ENCODE measurements at regions not wholly inside any gene's neighbourhood (a gene's known extent, or its start where the extent isn't known, plus 50 kb on each side); places are given as distances from the start of the nearest gene placed in this dataset.
A peak's percentile ranks its signal among the peaks of the same experiment; 100 is the strongest.
"Not testable (repeated sequence)": the region's sequence is repeated elsewhere in the genome, so short reads cannot be mapped to it uniquely, and the experiment has no call there.

DNA sequence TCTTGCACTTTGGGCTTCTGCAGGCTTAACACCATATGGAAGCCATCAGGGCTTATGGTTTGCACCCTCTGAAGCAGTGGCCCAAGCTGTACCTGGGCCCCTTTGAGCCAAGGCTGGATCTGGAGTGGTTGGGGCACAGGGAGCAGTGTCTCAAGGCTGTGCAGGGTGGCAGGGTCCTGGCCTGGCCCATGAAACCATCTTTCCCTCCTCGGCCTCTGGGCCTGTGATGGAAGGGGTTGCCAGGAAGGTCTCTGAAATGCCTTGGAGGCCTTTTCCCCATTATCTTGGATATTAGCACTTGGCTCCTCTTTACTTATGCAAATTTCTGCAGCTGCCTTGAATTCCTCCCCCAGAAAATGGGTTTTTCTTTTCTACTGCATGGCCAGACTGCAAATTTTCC lies 134.7 kb upstream of the USP9X start:
- no peaks in the 10 kb centered on the region for H3K27me3 Mint-ChIP-seq
- peaks cover 20% of the 10 kb centered on the region for H3K4me1 Mint-ChIP-seq
- CTCF ChIA-PET: no interaction called here
- no peak for DNase-seq
- H3K9me3 Mint-ChIP-seq: peaks cover 4% of the 10 kb centered on the region
- H3K27ac Mint-ChIP-seq: no peak overlapping the region
- peaks cover 4% of the 10 kb centered on the region for H3K36me3 Mint-ChIP-seq (ENCODE audit: low read depth)
- H3K4me3 Mint-ChIP-seq: no peak overlapping the region
- POLR2A ChIA-PET: no interaction called here

GRCh38 chrX:40951407-40951806 lies 133.8 kb upstream of the USP9X start:
- POLR2A ChIA-PET; CTCF ChIA-PET; DNase-seq; H3K36me3 Mint-ChIP-seq (ENCODE audit: low read depth); H3K27ac Mint-ChIP-seq; H3K4me3 Mint-ChIP-seq; H3K9me3 Mint-ChIP-seq; H3K27me3 Mint-ChIP-seq: not testable (repeated sequence)
- peaks cover 20% of the 10 kb centered on the region for H3K4me1 Mint-ChIP-seq

GRCh38 chrX:40952855-40953254 lies 132.4 kb upstream of the USP9X start:
- Mint-ChIP-seq H3K27me3 (no peaks in the 10 kb centered on the region), H3K9me3 (peaks cover 4% of the 10 kb centered on the region), H3K4me3 (peak overlapping the region; percentile 53), H3K27ac (peak overlapping the region; percentile 85), H3K36me3 (ENCODE audit: low read depth) (peaks cover 4% of the 10 kb centered on the region), H3K4me1 (peaks cover 20% of the 10 kb centered on the region)
- POLR2A ChIA-PET: no interaction called here
- CTCF ChIA-PET: no interaction called here
- DNase-seq: peak; percentile 35

DNA sequence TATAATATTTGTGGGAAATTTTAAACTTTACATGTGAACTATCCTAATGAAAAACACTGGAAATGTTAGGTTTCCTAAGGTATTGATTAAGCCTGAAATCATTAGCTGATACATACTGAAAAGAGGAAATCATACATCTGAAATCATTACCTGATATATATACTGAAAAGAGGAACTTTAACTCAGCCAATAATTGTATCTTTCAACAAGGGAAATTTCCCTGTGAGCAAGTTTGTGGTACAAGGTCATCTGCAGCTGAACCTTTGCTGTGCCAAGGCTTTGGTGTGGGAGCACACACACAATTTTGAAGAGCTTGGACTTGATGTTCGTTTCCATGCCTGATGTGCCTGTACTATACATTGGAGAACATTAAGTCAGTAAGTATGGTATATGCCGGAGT lies 131.9 kb upstream of the USP9X start:
- DNase-seq: no peak
- peak overlapping the region; percentile 53 for H3K4me3 Mint-ChIP-seq
- peak overlapping the region; percentile 54 for H3K27ac Mint-ChIP-seq

DNA sequence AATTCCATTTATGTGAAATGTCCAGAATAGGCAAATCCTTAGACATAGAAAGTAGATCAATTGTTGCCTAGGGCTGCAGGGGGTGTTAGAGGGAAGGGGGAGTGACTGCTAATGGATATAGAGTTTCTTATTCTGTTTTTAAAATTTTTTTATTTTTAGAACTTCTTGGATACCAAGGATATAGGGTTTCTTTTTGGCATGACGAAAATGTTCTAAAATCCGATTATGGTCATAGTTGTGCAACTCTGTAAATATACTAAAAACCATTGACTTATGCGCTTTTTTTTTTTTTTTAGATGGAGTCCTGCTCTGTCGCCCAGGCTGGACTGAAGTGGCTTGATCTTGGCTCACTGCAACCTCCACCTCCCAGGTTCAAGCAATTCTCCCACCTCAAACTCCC lies 125.2 kb upstream of the USP9X start:
- no peak for DNase-seq

More for the DNA sequence above, 131.9 kb upstream of the USP9X start:
- Mint-ChIP-seq H3K9me3 (peaks cover 4% of the 10 kb centered on the region), H3K36me3 (ENCODE audit: low read depth) (peaks cover 4% of the 10 kb centered on the region), H3K27me3 (no peaks in the 10 kb centered on the region), H3K4me1 (peaks cover 20% of the 10 kb centered on the region)
- ChIA-PET POLR2A (no interaction called here), CTCF (no interaction called here)

GRCh38 chrX:40962793-40963407 lies 122.3 kb upstream of the USP9X start:
- POLR2A ChIA-PET: no interaction called here
- Mint-ChIP-seq H3K4me3 (no peak overlapping the region), H3K4me1 (no peaks in the 10 kb centered on the region), H3K27me3 (no peaks in the 10 kb centered on the region), H3K27ac (no peak overlapping the region), H3K36me3 (ENCODE audit: low read depth) (no peaks in the 10 kb centered on the region), H3K9me3 (no peaks in the 10 kb centered on the region)
- CTCF ChIA-PET: no interaction called here
- no peak for DNase-seq

More for the DNA sequence above, 125.2 kb upstream of the USP9X start:
- no peak overlapping the region for H3K27ac Mint-ChIP-seq
- POLR2A ChIA-PET: no interaction called here
- H3K36me3 Mint-ChIP-seq (ENCODE audit: low read depth): no peaks in the 10 kb centered on the region
- H3K9me3 Mint-ChIP-seq: no peaks in the 10 kb centered on the region
- no peaks in the 10 kb centered on the region for H3K4me1 Mint-ChIP-seq
- H3K4me3 Mint-ChIP-seq: no peak overlapping the region
- CTCF ChIA-PET: no interaction called here
- no peaks in the 10 kb centered on the region for H3K27me3 Mint-ChIP-seq

DNA sequence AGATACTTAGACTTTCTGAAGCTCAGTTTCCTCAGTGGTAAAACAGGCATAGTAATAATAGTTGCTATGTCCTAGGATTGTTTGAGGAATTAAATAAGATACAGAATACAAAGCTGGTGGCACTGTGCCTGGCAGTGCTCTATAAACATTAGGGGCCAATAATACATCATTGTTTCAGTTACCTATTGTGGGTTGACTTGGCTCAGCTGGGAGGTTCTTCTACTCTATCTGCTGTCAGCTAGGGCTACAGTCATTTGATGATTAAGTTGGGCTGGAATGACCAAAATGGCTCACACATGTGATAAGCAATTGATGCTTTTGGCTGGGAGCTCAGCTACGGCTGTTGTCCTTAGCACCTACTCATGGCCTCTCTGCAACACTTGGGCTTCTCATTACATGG lies 121.2 kb upstream of the USP9X start:
- CTCF ChIA-PET: no interaction called here
- no peak overlapping the region for H3K27ac Mint-ChIP-seq
- H3K4me1 Mint-ChIP-seq: no peaks in the 10 kb centered on the region
- no peaks in the 10 kb centered on the region for H3K9me3 Mint-ChIP-seq
- H3K4me3 Mint-ChIP-seq: no peak overlapping the region
- POLR2A ChIA-PET: no interaction called here
- no peak for DNase-seq
- no peaks in the 10 kb centered on the region for H3K27me3 Mint-ChIP-seq
- no peaks in the 10 kb centered on the region for H3K36me3 Mint-ChIP-seq (ENCODE audit: low read depth)

DNA sequence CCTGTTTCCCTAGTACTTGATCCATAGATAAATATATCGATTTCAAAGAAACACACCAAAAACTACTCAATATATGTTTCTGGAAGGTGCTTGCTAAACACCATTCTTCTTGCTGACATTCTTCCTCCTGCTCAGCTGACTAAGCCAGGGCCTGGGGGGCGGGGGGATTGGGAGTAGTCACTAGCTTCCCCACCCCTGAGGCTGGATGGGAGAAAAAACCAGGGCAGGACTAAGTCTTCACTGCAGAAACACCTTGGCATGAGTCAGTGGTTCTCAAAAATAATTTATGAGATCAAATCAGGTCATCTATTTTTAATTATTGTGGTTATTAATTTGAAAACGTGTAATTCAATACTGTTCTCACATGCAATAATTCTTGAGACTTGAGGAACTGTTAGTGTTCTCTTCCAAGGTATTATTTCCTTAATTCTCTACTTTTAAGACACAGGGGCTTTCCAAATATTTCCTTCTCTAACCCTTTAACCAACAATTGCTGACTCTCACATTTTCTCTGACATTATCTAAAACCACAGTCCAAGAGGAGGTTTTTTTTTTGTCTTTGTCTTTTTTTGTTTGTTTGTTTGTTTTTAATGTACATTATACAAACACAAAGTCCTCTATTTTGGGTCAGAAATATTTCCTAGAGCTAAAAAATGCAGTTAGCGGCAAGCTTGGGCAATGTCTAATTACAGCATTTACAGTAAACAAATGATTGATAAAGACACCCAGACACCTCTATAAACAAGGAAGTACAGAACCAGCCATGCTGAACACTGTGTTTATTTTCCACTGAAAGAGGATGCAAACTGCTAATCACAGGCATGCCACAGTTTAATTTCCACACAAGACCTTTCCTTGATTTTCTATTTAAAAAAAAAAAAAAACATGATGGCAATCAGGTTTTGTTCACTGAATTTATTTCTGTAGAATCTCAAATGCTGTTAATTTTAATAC lies 120.3 kb upstream of the USP9X start:
- Mint-ChIP-seq H3K36me3 (ENCODE audit: low read depth) (no peaks in the 10 kb centered on the region), H3K4me1 (peaks cover 2% of the 10 kb centered on the region), H3K9me3 (no peaks in the 10 kb centered on the region), H3K4me3 (no peak overlapping the region), H3K27me3 (no peaks in the 10 kb centered on the region), H3K27ac (no peak overlapping the region)
- CTCF ChIA-PET: no interaction called here
- POLR2A ChIA-PET: no interaction called here
- no peak for DNase-seq

- Mint-ChIP-seq H3K27me3 (no peaks in the 10 kb centered on the region), H3K4me1 (peaks cover 2% of the 10 kb centered on the region), H3K4me3 (no peak overlapping the region), H3K36me3 (ENCODE audit: low read depth) (no peaks in the 10 kb centered on the region), H3K27ac (no peak overlapping the region), H3K9me3 (peaks cover 3% of the 10 kb centered on the region)
- ChIA-PET CTCF (no interaction called here), POLR2A (no interaction called here)
- DNase-seq: no peak
Observed at GRCh38 chrX:40966213-40966820, 118.9 kb upstream of the USP9X start.

- Mint-ChIP-seq H3K36me3 (ENCODE audit: low read depth) (no peaks in the 10 kb centered on the region), H3K27ac (no peak overlapping the region), H3K4me1 (peaks cover 2% of the 10 kb centered on the region), H3K9me3 (peaks cover 3% of the 10 kb centered on the region), H3K27me3 (no peaks in the 10 kb centered on the region), H3K4me3 (no peak overlapping the region)
- DNase-seq: no peak
- ChIA-PET POLR2A (no interaction called here), CTCF (interaction anchor here (1.5 kb wide), 1 partner anchor 21 kb away, joined by 3 read pairs; no protein-coding TSS in a partner anchor)
Observed at GRCh38 chrX:40968180-40968579, 117.1 kb upstream of the USP9X start.

DNA sequence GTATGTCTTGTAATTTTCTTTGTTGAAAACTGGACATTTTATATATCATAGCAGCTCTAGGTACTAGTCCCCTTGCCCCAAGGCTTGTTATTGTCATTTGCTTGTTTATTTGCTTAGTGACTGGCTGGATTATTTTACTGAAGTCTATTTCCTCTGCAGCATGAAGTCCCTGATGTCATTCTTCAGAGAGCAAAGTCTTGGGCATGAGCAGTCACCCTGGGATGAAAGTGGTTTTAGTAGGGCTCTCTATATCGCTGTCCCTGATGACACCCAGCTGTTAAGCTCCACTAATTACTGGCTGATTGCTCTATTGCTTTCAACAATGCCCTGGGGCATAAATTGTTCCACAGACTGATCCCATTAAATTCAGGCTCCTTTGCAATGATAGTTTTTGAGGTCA lies 113.5 kb upstream of the USP9X start:
- no peaks in the 10 kb centered on the region for H3K27me3 Mint-ChIP-seq
- H3K9me3 Mint-ChIP-seq: peaks cover 5% of the 10 kb centered on the region
- no peaks in the 10 kb centered on the region for H3K36me3 Mint-ChIP-seq (ENCODE audit: low read depth)
- POLR2A ChIA-PET: no interaction called here
- DNase-seq: no peak
- H3K4me1 Mint-ChIP-seq: peaks cover 2% of the 10 kb centered on the region
- H3K4me3 Mint-ChIP-seq: no peak overlapping the region
- no peak overlapping the region for H3K27ac Mint-ChIP-seq
- CTCF ChIA-PET: no interaction called here

DNA sequence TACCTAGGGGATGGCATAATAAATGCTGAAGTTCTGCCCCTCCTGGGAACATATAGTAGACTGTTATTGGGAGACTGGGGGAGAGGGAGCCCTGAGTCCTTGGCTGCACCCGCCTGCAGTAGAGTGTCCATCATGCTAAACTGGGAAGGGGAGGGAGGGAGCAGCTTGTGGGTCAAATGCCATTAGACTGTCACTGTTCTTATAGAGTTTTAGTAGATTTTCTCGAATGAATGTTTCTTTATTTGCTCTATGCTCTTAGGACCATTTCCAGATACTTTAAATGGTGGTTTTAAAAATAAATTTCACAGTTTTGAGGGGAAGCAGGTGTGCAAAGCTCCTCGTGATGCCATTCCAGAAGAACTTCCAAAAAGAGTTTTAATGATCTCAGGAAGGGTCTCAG lies 111.6 kb upstream of the USP9X start:
- Mint-ChIP-seq H3K4me1 (peaks cover 2% of the 10 kb centered on the region), H3K27ac (no peak overlapping the region), H3K27me3 (no peaks in the 10 kb centered on the region), H3K4me3 (no peak overlapping the region), H3K36me3 (ENCODE audit: low read depth) (no peaks in the 10 kb centered on the region), H3K9me3 (peaks cover 11% of the 10 kb centered on the region)
- ChIA-PET CTCF (no interaction called here), POLR2A (no interaction called here)
- no peak for DNase-seq

- POLR2A ChIA-PET: no interaction called here
- H3K4me1 Mint-ChIP-seq: no peaks in the 10 kb centered on the region
Observed at GRCh38 chrX:40975951-40976350, 109.3 kb upstream of the USP9X start.

More at GRCh38 chrX:40975951-40976350, 109.3 kb upstream of the USP9X start:
- DNase-seq: no peak
- Mint-ChIP-seq H3K9me3 (peaks cover 13% of the 10 kb centered on the region), H3K27ac (no peak overlapping the region), H3K36me3 (ENCODE audit: low read depth) (no peaks in the 10 kb centered on the region), H3K4me3 (no peak overlapping the region), H3K27me3 (no peaks in the 10 kb centered on the region)
- CTCF ChIA-PET: no interaction called here

Data from activated CD4-positive, alpha-beta T cell treated with anti-CD3 and anti-CD28 coated beads, Interleukin-2, amount 10 ng/mL, durations not matched to agents 7 days and 5 days (primary cell).